ENCODE measurements at regions not wholly inside any gene's neighbourhood (a gene's known extent, or its start where the extent isn't known, plus 50 kb on each side); places are given as distances from the start of the nearest gene placed in this dataset.

DNA sequence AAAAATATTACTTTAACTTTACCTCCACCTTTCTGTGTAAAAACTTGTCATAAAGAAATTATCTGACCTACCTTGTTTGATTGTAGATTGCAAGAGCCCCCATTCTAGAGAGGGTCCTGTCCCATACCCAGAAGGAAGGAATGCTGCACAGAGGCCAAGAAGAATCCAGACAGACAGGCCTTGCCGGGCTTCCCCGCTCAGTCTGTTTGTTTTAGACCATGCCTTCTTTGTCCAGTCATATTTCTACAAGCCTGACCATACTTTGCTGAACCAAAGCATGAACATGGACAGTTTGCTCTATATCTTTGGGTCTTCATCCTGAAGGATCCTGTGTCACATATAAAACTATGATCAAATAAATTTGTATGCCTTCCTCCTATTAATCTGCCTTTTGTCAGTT, 95.8 kb upstream of the MYCBP2 start:
- DNase-seq = no peak

- DNase-seq = no peak
Measured at GRCh38 chr13:77417897-77418296, 91.0 kb upstream of the MYCBP2 start.

DNA sequence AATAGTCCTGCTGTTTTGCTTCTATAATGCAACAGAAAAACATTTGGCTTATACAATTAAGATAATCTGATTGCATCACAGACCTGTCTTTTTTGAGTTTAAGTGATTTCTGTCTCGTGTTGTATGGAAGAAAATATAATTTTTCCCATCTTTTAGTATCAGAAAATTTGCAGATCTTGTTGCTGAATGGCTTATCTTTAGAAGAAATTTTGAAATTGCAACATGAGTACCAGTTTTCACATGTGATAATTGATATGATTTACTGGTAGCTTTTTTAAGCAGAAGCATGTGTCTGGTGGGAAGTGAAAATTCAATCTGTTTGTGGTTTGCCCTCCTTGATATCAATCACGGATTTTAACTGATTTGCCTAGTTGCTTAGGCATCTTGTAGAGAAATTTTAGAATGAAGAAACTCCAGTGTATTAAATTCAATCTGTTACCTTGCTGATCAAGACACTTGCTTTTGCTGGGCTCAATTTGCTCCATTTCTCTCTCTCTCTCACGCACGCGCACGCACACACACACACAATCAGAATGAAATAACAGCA, 89.8 kb upstream of the MYCBP2 start:
- no peak for DNase-seq

- no peak for DNase-seq
Measured at GRCh38 chr13:77415253-77416071, 88.6 kb upstream of the MYCBP2 start.

DNA sequence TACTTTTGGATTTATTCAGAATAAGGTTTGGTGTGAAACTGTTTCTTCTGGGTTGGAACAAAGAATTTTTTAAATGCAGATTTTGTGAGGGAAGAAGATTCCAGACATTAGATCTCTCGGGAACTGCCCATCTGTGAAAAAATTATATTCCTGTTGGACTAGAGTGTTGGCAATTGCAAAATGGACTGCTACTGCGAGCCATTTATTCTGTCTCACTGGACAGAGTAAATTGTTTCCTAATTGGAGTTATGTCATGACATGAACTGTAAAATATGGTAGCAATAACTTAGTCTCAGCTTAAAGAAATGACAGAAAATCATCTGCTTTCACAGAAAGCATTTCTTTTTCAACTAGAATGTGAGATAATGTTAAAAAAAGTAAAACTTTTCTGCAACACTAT, 86.0 kb upstream of the MYCBP2 start:
- no peak for DNase-seq

DNA sequence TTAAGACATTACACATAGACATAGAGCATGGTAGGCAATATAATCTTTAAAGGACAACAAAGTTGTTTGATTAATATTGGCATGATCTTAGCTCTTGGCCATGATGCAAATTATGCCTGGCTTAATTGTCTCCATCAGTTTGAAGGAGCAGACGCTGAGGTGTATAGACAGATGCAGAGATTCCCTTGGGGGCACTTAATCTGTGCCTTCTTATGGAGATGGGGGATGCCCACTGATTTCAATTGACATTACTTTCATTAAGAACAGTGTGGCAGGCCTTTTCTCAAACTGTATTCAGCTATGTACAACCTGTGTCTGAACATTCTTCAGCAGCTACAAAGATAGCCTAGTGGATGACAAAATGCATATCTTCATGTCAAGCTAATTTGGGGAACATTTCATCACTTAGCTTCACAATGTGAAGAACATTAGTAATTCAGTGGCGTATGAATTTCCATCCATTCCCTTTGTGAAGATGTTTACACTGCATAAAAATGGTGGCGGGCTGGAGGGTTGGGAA, 85.3 kb upstream of the MYCBP2 start:
- DNase-seq = no peak

- no peak for DNase-seq
Measured at GRCh38 chr13:77409412-77409811, 82.5 kb upstream of the MYCBP2 start.

- DNase-seq = no peak
Measured at GRCh38 chr13:77406644-77407440, 79.9 kb upstream of the MYCBP2 start.

DNA sequence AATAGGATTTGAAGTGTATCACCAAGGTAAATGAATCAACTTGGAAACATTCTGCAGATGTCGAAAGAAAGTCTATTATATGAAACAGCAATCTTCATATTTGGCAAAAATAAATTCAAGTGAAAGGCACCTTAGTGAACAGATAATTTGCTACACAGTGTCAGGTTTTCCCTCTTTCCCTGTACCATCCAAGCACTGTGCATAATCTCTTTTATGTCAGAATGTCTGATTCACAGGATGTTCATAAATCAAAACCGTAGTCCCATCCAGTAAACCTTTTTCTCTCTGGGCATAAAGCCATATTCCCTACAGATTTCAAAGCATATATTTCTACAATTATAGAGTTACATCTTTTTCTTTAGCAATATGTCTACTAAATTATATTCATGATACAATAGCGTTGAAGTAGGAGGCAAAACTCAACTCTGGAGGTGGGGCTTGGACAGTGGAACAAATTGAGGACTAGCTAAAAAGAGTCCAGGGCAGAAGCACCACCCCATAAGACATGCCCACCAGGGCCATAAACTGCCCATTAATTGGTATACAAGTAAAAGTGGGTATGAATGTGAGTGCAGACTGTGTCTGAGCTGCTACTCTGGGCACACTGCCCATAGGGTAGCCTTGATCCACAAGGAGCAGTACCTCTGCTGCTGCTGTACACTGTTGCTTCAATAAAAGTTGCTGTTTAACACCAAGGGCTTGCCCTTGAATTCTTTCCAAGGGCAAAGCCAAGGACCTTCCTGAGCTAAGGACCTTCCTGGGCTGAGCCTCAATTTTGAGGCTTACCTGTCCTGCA, 72.1 kb upstream of the MYCBP2 start:
- DNase-seq = no peak

DNA sequence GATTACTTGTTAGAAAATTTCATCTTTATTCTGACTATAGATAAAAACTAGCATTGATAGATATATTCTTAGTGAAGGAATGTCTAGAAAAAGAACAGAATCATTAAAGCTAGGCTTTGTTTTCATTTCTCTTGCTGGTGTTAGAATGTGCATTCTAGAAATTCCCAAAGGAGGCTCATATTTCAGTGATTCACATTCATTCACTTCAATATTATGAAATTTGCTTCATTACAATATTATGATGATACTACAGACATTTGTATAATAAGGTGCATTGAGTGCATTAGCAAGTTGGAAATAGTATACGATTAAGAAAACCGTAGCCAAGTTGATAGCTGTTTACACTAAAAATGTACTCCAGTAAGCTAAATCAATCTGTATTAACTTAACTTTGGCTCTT, 70.7 kb upstream of the MYCBP2 start:
- no peak for DNase-seq

- no peak for DNase-seq
Measured at GRCh38 chr13:77391475-77391874, 64.6 kb upstream of the MYCBP2 start.

DNA sequence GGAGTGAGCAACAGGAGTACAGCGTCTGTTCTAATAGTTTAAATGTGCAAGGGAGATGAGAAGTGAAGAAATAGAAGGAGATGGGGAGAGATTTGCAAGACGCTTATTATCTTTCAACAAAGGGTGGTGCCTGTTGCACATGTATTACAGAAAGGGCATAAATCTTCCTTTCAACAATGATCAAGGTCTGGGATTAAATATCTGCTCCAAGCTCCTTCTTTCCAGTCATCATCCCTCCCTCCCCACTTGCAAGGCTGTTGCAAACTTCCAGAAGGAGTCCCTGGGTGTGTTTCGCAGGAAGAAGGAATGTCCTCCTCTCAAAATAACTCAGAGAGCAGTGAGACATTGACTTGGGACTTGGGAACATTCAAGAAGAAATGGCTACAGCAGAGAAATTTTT, 63.5 kb upstream of the MYCBP2 start:
- no peak for DNase-seq

- DNase-seq = no peak
Measured at GRCh38 chr13:77389625-77390000, 62.7 kb upstream of the MYCBP2 start.

GRCh38 chr13:77388944-77389624, 62.2 kb upstream of the MYCBP2 start:
- DNase-seq = no peak

DNA sequence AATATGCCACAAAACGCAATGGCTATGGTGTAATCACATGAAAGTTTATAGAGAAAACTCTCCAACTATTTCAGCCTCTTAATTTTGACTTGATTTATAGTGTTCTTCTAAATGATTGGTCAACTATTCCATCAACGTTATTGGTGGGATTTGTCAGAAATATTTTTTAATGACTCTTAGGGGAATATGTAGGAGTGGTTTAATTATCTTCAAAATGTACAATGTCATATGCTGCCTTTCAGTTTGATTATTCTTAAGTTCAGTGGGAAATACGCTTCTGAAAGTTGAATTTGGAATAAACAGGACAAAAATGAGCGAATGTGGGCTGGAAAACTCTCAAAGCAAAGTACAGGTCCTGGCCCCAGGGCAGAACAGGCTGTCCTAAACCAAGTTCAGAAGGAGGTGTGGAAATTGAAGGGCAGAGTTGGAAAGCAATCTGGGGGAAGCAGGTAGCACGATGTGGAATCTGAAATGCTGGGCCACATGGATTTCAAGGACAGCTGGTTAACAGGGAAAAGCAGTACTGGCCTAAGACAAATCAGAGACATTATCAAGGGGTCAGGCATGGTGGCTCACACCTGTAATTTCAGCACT, 60.8 kb upstream of the MYCBP2 start:
- DNase-seq = no peak

GRCh38 chr13:77386880-77387606, 60.1 kb upstream of the MYCBP2 start:
- no peak for DNase-seq

GRCh38 chr13:77386046-77386445, 59.2 kb upstream of the MYCBP2 start:
- no peak for DNase-seq

GRCh38 chr13:77384999-77385398, 58.1 kb upstream of the MYCBP2 start:
- no peak for DNase-seq

- no peak for DNase-seq
Measured at GRCh38 chr13:77383097-77383496, 56.2 kb upstream of the MYCBP2 start.

- DNase-seq = no peak
Measured at GRCh38 chr13:77381059-77381458, 54.2 kb upstream of the MYCBP2 start.

GRCh38 chr13:77379508-77379907, 52.6 kb upstream of the MYCBP2 start:
- DNase-seq = no peak
